ENCODE measurements at regions not wholly inside any gene's neighbourhood (a gene's known extent, or its start where the extent isn't known, plus 50 kb on each side); places are given as distances from the start of the nearest gene placed in this dataset.
"Not testable (repeated sequence)": the region's sequence is repeated elsewhere in the genome, so short reads cannot be mapped to it uniquely, and the experiment has no call there.

- no peak for DNase-seq
Observed at GRCh38 chr2:877747-878146, 72.9 kb upstream of the SNTG2 start.

GRCh38 chr2:875687-876615 is 74.7 kb upstream of the SNTG2 start:
- DNase-seq, result no peak

GRCh38 chr2:873651-874580 is 76.7 kb upstream of the SNTG2 start:
- peak; percentile 94 to 97 for DNase-seq

- DNase-seq, result no peak
Observed at GRCh38 chr2:873027-873426, 77.6 kb upstream of the SNTG2 start.

- DNase-seq, result no peak
Observed at GRCh38 chr2:871926-872680, 78.5 kb upstream of the SNTG2 start.

GRCh38 chr2:871175-871727 is 79.4 kb upstream of the SNTG2 start:
- DNase-seq, result no peak

- DNase-seq, result no peak
Observed at GRCh38 chr2:870426-870825, 80.2 kb upstream of the SNTG2 start.

- DNase-seq, result no peak
Observed at GRCh38 chr2:869894-870293, 80.8 kb upstream of the SNTG2 start.

- DNase-seq, result no peak
Observed at GRCh38 chr2:869357-869871, 81.2 kb upstream of the SNTG2 start.

GRCh38 chr2:868857-869256 is 81.8 kb upstream of the SNTG2 start:
- DNase-seq, result not testable (repeated sequence)

- no peak for DNase-seq
Observed at GRCh38 chr2:867296-867695, 83.4 kb upstream of the SNTG2 start.

- no peak for DNase-seq
Observed at GRCh38 chr2:866887-867286, 83.8 kb upstream of the SNTG2 start.

GRCh38 chr2:866009-866680 is 84.5 kb upstream of the SNTG2 start:
- peak; percentile 95 to 97 for DNase-seq

- DNase-seq, result no peak
Observed at GRCh38 chr2:864501-865106, 86.0 kb upstream of the SNTG2 start.

- no peak for DNase-seq
Observed at GRCh38 chr2:863732-864450, 86.8 kb upstream of the SNTG2 start.

- DNase-seq, result peak in 1 of 2 experiments; percentile 41
Observed at GRCh38 chr2:862731-863466, 87.8 kb upstream of the SNTG2 start.

GRCh38 chr2:862355-862687 is 88.3 kb upstream of the SNTG2 start:
- DNase-seq, result no peak

- peak; percentile 88 to 93 for DNase-seq
Observed at GRCh38 chr2:861655-862354, 88.8 kb upstream of the SNTG2 start.

GRCh38 chr2:860259-860855 is 90.3 kb upstream of the SNTG2 start:
- no peak for DNase-seq
